CD4-positive, CD25-positive, alpha-beta regulatory T cell (primary cell): ENCODE measurements at regions not wholly inside any gene's neighbourhood (a gene's known extent, or its start where the extent isn't known, plus 50 kb on each side); places are given as distances from the start of the nearest gene placed in this dataset.

Source experiments
- ATAC-seq, 2 donors: fragments of 150-1000 bp; cut with Tn5 transposase; one replicate each; pipeline ENCODE4 v1.10.0; 2021; ENCODE audit warnings: low read depth in 2 of 2, moderate number of reproducible peaks in 2 of 2, moderate library complexity in 1 of 2
- DNase-seq, 3 donors: peaks; one replicate each; pipeline versions ENCODE4 v3.0.0 to v3.0.0-alpha.2; 2012 to 2022; ENCODE audit warnings: mixed read lengths in 1 of 3
- H3K27ac ChIP-seq: one replicate; pipeline ENCODE4 v1.7.0; 2013; ENCODE audit warnings: mild to moderate bottlenecking, low read length; ENCODE audit not compliant: insufficient read depth, poor library complexity, severe bottlenecking
- H3K27me3 ChIP-seq: one replicate; pipeline ENCODE4 v1.7.0; 2013; ENCODE audit warnings: low read length; ENCODE audit not compliant: control insufficient read depth, insufficient read depth
- H3K36me3 ChIP-seq: one replicate; pipeline ENCODE4 v1.7.0; 2013; ENCODE audit warnings: mild to moderate bottlenecking, low read length, moderate library complexity; ENCODE audit not compliant: control insufficient read depth, insufficient read depth
- H3K4me1 ChIP-seq: 2 replicates; pipeline ENCODE4 v1.7.0; 2013; ENCODE audit warnings: mild to moderate bottlenecking, low read length; ENCODE audit not compliant: insufficient read depth, control insufficient read depth, poor library complexity, severe bottlenecking
- H3K4me3 ChIP-seq: one replicate; pipeline ENCODE4 v1.7.0; 2013; ENCODE audit warnings: low read depth, mild to moderate bottlenecking, low read length, moderate library complexity
- H3K9me3 ChIP-seq, 2 experiments: 1 replicate in 1 of 2; 2 replicates in 1 of 2; pipeline ENCODE4 v1.7.0; 2013; ENCODE audit warnings: low read length in 2 of 2, mild to moderate bottlenecking in 1 of 2, moderate library complexity in 1 of 2; ENCODE audit not compliant: control insufficient read depth in 2 of 2
- H3K27ac Mint-ChIP-seq, 3 donors: one replicate each; pipeline ENCODE4 v1.8.0; 2020 to 2022; ENCODE audit warnings: mild to moderate bottlenecking in 3 of 3, mixed read lengths in 3 of 3, moderate library complexity in 2 of 3
- H3K27me3 Mint-ChIP-seq: one replicate; pipeline ENCODE4 v1.8.0; 2022; ENCODE audit warnings: mild to moderate bottlenecking, mixed read lengths
- H3K36me3 Mint-ChIP-seq: one replicate; pipeline ENCODE4 v1.8.0; 2020; ENCODE audit warnings: mixed read lengths
- H3K4me1 Mint-ChIP-seq, 4 donors: one replicate each; pipeline ENCODE4 v1.8.0; 2020 to 2022; ENCODE audit warnings: mixed read lengths in 4 of 4, mild to moderate bottlenecking in 1 of 4
- H3K4me3 Mint-ChIP-seq, 4 donors: one replicate each; pipeline ENCODE4 v1.8.0; 2020 to 2022; ENCODE audit warnings: mild to moderate bottlenecking in 4 of 4, mixed read lengths in 4 of 4, moderate library complexity in 3 of 4
- H3K9me3 Mint-ChIP-seq, 7 donors: one replicate each; pipeline ENCODE4 v1.8.0; 2020 to 2022; ENCODE audit warnings: mixed read lengths in 7 of 7, mild to moderate bottlenecking in 3 of 7, moderate library complexity in 2 of 7

DNA sequence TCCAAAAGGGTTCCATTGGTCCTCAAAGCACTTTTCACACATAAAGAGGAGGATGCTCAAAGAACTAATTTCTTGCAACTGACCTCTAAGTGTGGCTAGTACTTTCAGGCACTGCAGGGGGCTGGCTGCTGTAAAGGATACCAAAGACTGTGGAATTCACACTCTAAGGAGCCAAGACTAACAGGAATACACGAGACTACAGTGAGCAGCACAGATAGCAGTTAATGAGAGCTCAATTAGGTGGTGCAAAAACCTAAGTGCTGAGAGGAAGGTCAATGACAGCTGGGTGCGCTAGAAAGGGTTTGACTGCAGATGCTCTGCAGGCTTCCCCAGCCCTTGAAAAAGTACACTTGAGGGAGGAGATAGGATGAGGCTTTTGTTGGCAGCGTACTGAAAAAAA lies 124.3 kb upstream of the NTM start:
- ATAC-seq (no peak), DNase-seq (no peak)
- Histone ChIP-seq H3K27ac (no peak overlapping the region), H3K4me1 (no peaks in the 10 kb centered on the region), H3K27me3 (peaks cover 5% of the 10 kb centered on the region), H3K36me3 (no peaks in the 10 kb centered on the region), H3K4me3 (no peak overlapping the region), H3K9me3 (peaks cover 0 to 3% of the 10 kb centered on the region in 2 experiments)
- H3K27ac Mint-ChIP-seq, result no peak overlapping the region
- H3K4me3 Mint-ChIP-seq, result no peak overlapping the region
- peaks cover 0 to 5% (median 4%) of the 10 kb centered on the region in 7 donors for H3K9me3 Mint-ChIP-seq
- H3K4me1 Mint-ChIP-seq, result no peaks in the 10 kb centered on the region
- peaks cover 12% of the 10 kb centered on the region for H3K27me3 Mint-ChIP-seq
- no peaks in the 10 kb centered on the region for H3K36me3 Mint-ChIP-seq

DNA sequence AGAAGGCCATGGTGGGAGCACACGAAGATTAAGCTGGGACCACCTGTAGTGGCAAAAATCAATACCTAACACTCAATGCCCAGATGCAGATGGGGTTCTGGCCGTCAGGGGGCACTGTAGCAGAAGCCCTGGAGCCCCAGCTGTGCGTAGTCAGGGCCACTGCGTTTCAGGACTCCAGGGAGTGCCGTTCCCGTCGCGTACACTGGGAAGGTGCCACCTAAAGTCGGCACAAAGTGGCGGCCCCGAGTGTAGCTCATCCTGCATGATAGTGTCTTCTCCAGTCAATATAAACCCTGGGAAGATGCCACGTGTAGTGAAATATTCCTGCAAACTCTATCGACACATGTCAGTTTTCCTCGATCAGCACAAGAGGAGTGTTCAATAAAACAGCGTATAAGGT lies 123.8 kb upstream of the NTM start:
- Histone ChIP-seq H3K36me3 (no peaks in the 10 kb centered on the region), H3K27me3 (peaks cover 5% of the 10 kb centered on the region), H3K27ac (no peak overlapping the region), H3K4me3 (no peak overlapping the region), H3K9me3 (peaks cover 0 to 3% of the 10 kb centered on the region in 2 experiments), H3K4me1 (no peaks in the 10 kb centered on the region)
- Mint-ChIP-seq H3K4me3 (no peak overlapping the region), H3K36me3 (no peaks in the 10 kb centered on the region), H3K4me1 (no peaks in the 10 kb centered on the region), H3K27ac (no peak overlapping the region), H3K27me3 (peaks cover 12% of the 10 kb centered on the region), H3K9me3 (peaks cover 0 to 5% (median 4%) of the 10 kb centered on the region in 7 donors)
- ATAC-seq (no peak), DNase-seq (no peak)

DNA sequence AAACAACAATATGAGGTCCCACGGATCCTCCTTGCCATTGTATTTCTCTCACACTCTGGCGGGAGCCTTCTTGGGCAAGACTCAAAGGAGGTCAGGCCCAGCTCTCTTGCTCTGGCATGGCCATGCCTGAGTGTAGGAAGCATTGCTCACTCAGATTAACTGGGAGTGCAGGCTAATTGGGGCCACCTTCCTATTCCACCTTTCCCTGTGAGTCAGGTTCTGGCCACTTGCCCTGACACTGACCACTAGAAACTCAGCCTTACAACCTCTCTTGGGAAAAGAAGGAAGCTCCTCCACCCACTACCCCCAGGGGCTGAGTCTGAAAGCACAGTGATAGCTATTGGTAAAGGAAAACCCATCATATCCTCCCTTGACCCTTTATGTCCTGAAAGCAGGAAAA lies 121.8 kb upstream of the NTM start:
- no peaks in the 10 kb centered on the region for H3K4me1 ChIP-seq
- no peaks in the 10 kb centered on the region for H3K9me3 ChIP-seq
- H3K4me3 ChIP-seq, result no peak overlapping the region
- no peak overlapping the region for H3K4me3 Mint-ChIP-seq
- ATAC-seq, result no peak
- peaks cover 12% of the 10 kb centered on the region for H3K27me3 Mint-ChIP-seq
- H3K9me3 Mint-ChIP-seq, result peaks cover 0 to 5% (median 2%) of the 10 kb centered on the region in 7 donors
- no peaks in the 10 kb centered on the region for H3K4me1 Mint-ChIP-seq
- no peaks in the 10 kb centered on the region for H3K36me3 Mint-ChIP-seq
- peaks cover 5% of the 10 kb centered on the region for H3K27me3 ChIP-seq
- H3K27ac Mint-ChIP-seq, result no peak overlapping the region
- no peak overlapping the region for H3K27ac ChIP-seq
- no peaks in the 10 kb centered on the region for H3K36me3 ChIP-seq
- DNase-seq, result no peak

DNA sequence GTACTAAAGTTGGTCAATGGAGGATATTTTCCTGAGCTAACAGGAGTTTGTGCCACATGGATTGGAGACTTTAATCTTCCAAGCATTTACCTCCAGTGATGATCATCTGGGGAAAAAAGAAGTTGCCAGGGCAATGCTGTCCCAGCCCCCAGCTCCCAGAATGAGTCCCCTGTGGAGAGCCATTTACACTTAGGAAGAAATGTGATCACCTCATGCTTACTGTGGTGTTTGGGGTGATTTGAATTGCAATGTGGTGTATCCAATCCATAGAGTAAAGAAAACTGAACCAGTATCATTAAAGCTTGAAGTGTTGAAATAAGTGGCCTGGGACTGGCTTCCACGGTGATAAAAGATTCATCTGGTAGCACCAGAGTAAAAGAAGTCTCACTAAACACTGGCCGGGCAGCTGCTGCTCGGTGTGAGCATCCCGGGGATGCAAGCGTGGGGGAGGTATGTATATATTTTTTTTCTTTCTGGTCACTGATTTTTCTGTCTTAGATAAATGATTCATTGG lies 117.2 kb upstream of the NTM start:
- H3K27me3 Mint-ChIP-seq, result no peaks in the 10 kb centered on the region
- no peaks in the 10 kb centered on the region for H3K36me3 Mint-ChIP-seq
- no peak overlapping the region for H3K4me3 Mint-ChIP-seq

DNA sequence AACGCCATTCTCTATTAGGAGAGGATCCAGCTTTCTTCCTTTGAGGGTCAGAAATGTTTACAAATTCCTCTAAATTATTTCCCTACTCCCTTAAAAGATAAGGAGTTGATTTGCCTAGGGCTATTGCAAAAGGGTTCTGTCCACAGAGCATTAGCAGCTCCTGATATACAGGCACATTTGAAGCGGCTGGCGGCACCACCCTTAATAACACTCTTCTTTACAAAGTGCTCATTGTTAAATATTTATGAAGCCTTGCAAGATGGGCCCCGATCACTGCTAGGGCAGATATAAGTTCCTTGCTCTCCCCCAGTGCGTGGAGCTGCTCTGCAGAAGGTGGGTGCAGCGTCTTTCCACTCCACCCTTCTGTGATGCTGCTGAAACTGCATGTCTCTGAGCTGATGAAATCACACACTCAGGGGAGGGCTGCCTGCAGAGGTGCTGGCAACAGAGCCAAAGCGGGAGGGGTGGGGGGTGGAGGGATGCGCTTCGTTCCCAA lies 116.7 kb upstream of the NTM start:
- Mint-ChIP-seq H3K27ac (no peak overlapping the region), H3K36me3 (no peaks in the 10 kb centered on the region), H3K27me3 (no peaks in the 10 kb centered on the region), H3K4me3 (no peak overlapping the region), H3K4me1 (no peaks in the 10 kb centered on the region), H3K9me3 (peaks cover 0 to 10% (median 2%) of the 10 kb centered on the region in 7 donors)
- Histone ChIP-seq H3K36me3 (no peaks in the 10 kb centered on the region), H3K9me3 (no peaks in the 10 kb centered on the region), H3K4me3 (no peak overlapping the region), H3K27ac (no peak overlapping the region), H3K4me1 (no peaks in the 10 kb centered on the region), H3K27me3 (peaks cover 1% of the 10 kb centered on the region)
- ATAC-seq (no peak), DNase-seq (no peak)

More for the DNA sequence above, 117.2 kb upstream of the NTM start:
- Histone ChIP-seq H3K27ac (no peak overlapping the region), H3K27me3 (peaks cover 1% of the 10 kb centered on the region), H3K36me3 (no peaks in the 10 kb centered on the region), H3K4me3 (no peak overlapping the region), H3K4me1 (no peaks in the 10 kb centered on the region), H3K9me3 (no peaks in the 10 kb centered on the region)
- Mint-ChIP-seq H3K9me3 (peaks cover 0 to 7% (median 2%) of the 10 kb centered on the region in 7 donors), H3K27ac (no peak overlapping the region), H3K4me1 (no peaks in the 10 kb centered on the region)
- DNase-seq (no peak), ATAC-seq (no peak)

DNA sequence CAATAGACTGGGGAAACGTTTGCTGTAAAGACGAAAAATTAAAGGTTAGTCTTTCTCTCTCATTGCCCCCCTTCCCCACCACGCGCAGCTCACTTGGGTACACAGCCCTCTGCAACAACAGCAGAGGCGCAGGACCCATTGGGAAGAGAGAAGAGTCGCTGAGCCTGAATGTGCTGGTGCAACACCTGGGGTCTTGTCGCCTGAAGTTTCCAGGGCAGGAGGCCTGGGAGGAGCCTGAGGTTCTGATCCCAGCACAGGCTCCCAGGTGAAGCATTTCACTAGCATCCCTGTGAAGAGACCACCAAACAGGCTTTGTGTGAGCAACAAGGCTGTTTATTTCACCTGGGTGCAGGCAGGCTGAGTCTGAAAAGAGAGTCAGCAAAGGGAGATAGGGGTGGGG lies 116.2 kb upstream of the NTM start:
- H3K27me3 Mint-ChIP-seq, result no peaks in the 10 kb centered on the region
- ATAC-seq, result no peak
- no peaks in the 10 kb centered on the region for H3K4me1 Mint-ChIP-seq
- no peak overlapping the region for H3K27ac Mint-ChIP-seq
- H3K36me3 Mint-ChIP-seq, result no peaks in the 10 kb centered on the region
- no peaks in the 10 kb centered on the region for H3K4me1 ChIP-seq
- no peak overlapping the region for H3K4me3 ChIP-seq
- no peaks in the 10 kb centered on the region for H3K9me3 ChIP-seq
- peaks cover 1% of the 10 kb centered on the region for H3K27me3 ChIP-seq
- H3K36me3 ChIP-seq, result no peaks in the 10 kb centered on the region
- H3K4me3 Mint-ChIP-seq, result no peak overlapping the region
- no peak for DNase-seq
- H3K27ac ChIP-seq, result no peak overlapping the region
- peaks cover 0 to 10% (median 0%) of the 10 kb centered on the region in 7 donors for H3K9me3 Mint-ChIP-seq

DNA sequence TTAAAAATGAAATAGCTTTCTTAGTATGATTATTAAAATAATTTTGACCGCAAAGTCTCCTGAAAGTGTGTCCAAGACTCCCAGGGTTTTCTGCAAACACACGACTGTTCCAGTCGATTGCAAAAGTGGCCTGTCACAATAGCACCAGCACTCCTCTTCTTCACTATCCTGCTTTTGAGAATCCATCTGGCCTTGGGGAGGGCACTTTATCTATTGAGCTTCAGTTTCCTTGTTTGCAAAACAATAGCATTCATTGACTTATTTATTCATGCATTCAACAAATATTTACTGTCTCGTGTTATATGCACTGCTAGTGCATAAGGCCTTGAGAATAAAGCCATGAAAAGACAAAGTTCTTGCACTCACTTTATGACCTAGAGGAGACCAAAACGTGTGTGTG lies 96.2 kb upstream of the NTM start:
- no peak overlapping the region for H3K4me3 ChIP-seq
- no peaks in the 10 kb centered on the region for H3K4me1 ChIP-seq
- no peaks in the 10 kb centered on the region for H3K9me3 ChIP-seq
- no peaks in the 10 kb centered on the region for H3K36me3 ChIP-seq
- H3K27ac Mint-ChIP-seq, result no peak overlapping the region
- no peaks in the 10 kb centered on the region for H3K4me1 Mint-ChIP-seq
- H3K9me3 Mint-ChIP-seq, result peaks cover 2 to 22% (median 5%) of the 10 kb centered on the region in 7 donors
- no peak overlapping the region for H3K27ac ChIP-seq
- no peaks in the 10 kb centered on the region for H3K27me3 Mint-ChIP-seq
- DNase-seq (no peak), ATAC-seq (no peak)
- H3K27me3 ChIP-seq, result no peaks in the 10 kb centered on the region
- H3K4me3 Mint-ChIP-seq, result no peak overlapping the region
- no peaks in the 10 kb centered on the region for H3K36me3 Mint-ChIP-seq

DNA sequence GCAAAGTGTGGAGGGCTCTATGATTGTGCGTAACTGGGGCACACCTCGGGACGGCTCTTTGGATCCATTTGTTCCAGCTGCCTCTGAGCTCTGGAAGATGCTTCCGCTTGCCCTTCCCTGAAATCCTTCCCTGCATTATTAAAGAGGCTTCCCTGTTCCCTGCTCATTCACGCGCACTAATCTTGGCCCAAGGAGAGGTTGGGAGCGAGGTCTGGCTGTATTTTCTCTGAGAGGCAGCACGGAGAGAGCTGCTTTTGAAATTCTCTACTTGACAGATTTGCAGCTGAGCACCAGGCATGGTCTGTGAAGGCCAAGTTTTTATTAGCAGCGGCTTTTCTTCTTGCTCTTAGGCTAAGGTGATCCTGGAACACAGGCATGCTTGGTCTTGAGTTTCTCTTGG lies 94.8 kb upstream of the NTM start:
- H3K27ac ChIP-seq, result no peak overlapping the region

More for the DNA sequence above, 94.8 kb upstream of the NTM start:
- no peaks in the 10 kb centered on the region for H3K36me3 Mint-ChIP-seq
- ATAC-seq, result no peak
- Histone ChIP-seq H3K9me3 (no peaks in the 10 kb centered on the region), H3K36me3 (no peaks in the 10 kb centered on the region), H3K27me3 (no peaks in the 10 kb centered on the region), H3K4me3 (no peak overlapping the region), H3K4me1 (no peaks in the 10 kb centered on the region)
- H3K9me3 Mint-ChIP-seq, result peaks cover 2 to 13% (median 5%) of the 10 kb centered on the region in 7 donors
- H3K4me1 Mint-ChIP-seq, result no peaks in the 10 kb centered on the region
- no peak for DNase-seq
- no peak overlapping the region for H3K27ac Mint-ChIP-seq
- no peaks in the 10 kb centered on the region for H3K27me3 Mint-ChIP-seq
- H3K4me3 Mint-ChIP-seq, result no peak overlapping the region
